ENCODE measurements at regions not wholly inside any gene's neighbourhood (a gene's known extent, or its start where the extent isn't known, plus 50 kb on each side); places are given as distances from the start of the nearest gene placed in this dataset.
"Not testable (repeated sequence)": the region's sequence is repeated elsewhere in the genome, so short reads cannot be mapped to it uniquely, and the experiment has no call there.

- DNase-seq = no peak
Observed at GRCh38 chr5:17895288-17896033, 261.2 kb downstream of the TAF11L14 start.

GRCh38 chr5:17896605-17897004, 262.3 kb downstream of the TAF11L14 start:
- no peak for DNase-seq

- no peak for DNase-seq
Observed at GRCh38 chr5:17897776-17898175, 263.5 kb downstream of the TAF11L14 start.

GRCh38 chr5:17898766-17899165, 264.5 kb downstream of the TAF11L14 start:
- DNase-seq = no peak

DNA sequence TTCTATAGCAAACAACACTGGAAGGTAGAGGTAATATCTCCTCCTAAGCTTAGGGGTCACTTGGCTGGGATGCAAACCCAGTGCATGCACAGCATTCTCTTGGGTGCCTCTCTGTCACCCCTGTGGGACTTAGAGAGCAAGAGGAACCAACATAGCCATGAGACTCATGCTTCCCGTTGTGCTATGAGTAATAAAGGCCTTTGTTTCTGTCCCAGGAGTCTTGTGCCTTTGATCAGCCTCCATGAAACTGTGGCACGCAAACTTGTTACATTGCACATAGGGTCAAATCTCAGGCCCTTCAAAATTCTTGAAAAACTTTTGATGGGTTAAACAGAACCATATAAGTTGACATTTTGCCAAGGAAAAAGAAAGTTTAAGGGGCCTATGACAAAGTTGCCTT, 272.8 kb downstream of the TAF11L14 start:
- no peak for DNase-seq

DNA sequence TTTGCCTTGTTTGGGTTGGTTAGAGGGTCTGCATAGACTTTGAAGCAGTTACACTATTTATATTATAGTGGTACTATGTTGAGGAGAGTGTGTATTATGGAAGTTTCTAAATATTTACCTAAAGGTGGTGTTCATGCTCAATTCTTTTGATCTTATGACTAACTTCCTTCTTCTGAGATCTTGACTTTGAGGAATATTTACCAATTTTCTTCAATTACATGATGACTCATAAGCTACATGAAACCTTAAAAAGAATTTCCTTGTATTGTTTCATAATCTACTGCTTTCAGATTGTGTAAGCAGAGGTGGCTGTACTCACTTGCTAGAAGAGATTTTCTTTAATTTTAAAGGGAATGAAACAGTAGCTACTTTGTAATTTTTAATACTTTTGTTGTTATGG, 276.1 kb downstream of the TAF11L14 start:
- no peak for DNase-seq

DNA sequence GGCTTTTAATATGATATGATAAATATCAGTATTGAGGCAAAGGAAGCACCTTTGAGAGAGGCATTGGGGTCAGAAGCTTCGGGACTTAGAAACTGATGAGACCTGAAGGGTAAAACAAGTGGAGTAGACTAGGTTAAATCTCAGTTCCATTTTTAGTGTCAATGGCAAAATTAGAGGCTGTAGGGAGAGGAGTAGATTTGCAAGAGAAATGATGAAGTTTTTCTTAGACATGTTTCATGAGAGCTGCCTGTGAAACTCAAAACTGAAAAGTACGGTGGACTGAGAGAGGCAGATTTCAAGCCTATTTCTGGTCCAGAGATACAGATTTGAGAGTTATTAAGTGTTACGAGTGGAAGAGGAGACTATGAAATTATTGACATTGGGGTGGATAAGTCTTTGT, 278.5 kb downstream of the TAF11L14 start:
- DNase-seq = no peak

GRCh38 chr5:17916446-17916845, 282.2 kb downstream of the TAF11L14 start:
- DNase-seq = no peak

DNA sequence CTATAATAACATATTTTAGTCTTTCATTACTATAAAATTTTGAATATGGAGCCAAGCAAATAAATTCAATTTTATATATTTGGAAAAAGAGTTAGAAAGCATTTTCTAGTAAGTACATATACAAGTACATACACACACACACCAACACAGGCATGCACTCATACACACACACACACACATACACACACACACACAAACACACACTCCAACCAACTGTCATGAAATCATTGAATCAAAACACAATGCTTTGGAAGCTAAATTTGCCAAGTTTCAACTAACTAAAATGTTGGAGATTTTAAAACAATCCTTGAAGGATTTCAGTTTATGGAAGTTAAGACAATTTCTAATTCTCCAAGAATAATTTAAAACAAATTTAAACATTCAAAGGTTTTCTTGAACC, 283.2 kb downstream of the TAF11L14 start:
- no peak for DNase-seq

GRCh38 chr5:17918373-17919104, 284.3 kb downstream of the TAF11L14 start:
- DNase-seq = no peak

DNA sequence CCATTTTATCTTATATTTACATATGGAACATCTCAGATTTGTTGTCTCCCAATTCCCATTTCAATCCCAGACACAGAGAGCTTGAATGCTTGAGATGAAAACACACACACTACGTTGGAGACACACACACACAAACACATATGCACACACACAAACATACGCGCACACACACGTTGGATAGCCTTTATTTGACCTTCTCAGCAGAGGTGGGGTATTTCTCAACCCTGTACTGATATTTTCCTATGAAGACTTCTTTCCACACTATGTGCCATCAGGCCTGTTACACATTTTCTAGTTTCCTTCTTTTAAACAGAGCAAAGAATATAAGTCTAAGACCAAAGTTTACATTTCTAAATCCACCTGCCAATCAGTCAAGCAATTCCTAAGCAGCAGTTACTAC, 291.0 kb downstream of the TAF11L14 start:
- DNase-seq = no peak

DNA sequence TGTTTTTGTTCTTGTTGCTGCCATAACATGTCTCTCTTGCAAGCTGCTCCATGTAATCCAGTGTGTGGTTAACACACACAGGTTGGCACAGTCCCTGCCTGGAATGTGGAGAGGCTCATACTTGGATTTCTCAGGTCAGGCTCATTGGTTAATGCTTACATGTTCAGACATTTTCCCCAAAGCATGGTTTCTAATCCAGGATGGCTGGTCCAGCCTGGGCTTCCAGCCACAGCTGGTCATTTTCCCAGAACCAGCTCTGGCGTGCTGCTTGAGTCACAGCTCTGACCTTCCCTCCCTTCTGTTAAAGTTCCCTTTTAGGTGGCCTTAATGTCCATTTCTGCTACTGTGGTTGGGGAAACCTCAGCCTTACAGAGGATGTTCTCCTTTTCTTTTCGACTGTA, 294.3 kb downstream of the TAF11L14 start:
- DNase-seq = no peak

DNA sequence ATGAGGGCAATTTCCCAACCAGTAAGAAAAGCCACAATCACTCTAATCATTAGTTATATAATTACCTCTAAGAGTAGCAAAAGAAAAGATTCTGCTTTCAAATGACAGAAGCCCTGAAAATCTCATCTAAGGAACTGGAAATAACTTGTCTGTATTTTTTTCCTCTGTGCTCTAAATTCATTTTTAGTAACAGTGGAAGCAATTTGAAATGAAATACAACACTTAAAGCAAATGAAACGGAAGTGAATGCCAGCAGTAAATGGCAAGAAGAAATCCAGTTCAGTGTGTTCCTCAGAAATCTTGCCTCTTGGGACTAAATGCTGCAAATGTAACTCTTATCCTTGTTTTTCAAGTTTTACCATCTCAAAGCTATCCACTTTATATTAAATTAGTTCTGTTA, 294.9 kb downstream of the TAF11L14 start:
- no peak for DNase-seq

GRCh38 chr5:17930346-17930745, 296.1 kb downstream of the TAF11L14 start:
- no peak for DNase-seq

DNA sequence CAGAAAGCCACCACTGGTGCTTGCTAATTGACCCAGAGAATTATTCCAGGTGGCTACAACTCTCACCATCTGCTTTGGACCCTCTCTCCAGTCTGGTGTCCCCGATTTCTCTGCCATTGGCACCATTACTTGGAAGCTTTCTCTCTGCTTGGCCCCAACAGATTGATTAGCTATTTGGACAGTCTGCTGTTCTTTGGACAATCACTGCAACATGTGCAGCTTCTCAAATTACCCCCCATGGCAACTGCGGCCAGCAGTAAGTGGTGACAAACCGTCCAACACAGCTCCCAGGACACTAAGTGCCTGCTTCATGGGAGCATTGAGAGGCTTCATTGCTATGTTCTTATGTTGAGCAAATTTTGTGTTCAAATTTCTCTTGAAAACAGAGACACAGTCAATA, 309.8 kb downstream of the TAF11L14 start:
- no peak for DNase-seq

GRCh38 chr5:17947029-17947428, 312.8 kb downstream of the TAF11L14 start:
- no peak for DNase-seq

GRCh38 chr5:17951392-17952169, 317.3 kb downstream of the TAF11L14 start:
- no peak for DNase-seq

DNA sequence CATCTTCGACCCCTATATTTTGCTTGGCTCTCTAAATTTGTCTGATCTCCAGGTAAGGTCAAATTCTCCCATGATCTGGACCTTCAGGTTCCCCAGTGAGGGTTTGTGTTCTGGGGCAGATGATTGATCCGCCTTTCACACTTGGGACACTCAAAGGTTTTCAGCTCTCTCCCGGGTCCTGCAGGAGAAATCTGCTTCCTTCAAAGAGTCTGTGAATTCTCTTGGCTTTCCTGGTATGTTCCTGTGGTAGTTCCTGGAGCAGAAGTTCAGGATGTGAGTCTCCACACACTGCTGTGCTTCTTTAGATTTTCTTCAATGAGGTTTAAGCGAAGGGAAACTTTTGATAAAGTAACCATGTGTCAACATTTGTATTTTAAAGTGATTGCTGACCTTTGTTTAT, 318.0 kb downstream of the TAF11L14 start:
- no peak for DNase-seq

DNA sequence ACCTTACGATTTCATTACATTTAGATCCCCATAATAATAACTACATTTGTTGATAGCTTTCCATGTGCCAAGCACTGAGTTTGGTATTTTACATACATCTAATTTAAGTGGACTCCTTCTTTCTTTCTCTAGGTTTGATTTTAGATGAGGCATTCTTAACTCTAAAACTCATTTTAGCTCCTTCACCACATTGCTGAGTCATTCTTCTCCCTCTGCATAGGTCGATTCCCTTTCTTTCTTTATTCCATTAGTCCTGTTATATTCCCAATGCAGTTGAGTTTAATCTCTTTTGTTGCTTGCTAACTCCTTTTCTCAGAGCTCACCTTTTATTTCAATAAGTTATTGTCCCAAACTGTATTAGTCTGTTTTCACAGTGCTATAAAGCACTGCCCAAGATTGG, 329.8 kb downstream of the TAF11L14 start:
- DNase-seq = no peak

- no peak for DNase-seq
Observed at GRCh38 chr5:17966640-17967402, 332.6 kb downstream of the TAF11L14 start.

DNA sequence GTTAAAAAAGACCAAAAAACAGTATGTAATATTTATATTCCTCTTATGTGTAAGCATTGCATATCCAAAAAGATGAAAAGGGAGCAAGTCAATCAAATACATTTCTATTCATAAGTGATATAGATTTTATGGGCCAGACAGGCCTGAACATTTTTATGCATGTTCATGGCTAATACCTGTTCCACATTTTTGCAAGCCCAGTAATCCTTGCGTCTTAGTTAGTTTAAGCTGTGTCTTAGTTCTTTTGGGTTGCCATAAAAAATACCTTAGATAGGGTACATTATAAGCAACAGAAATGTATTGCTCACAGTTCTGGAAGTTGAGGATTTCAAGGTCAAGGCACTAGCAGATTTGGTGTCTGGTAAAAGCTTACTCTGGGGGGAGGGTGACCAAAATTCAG, 342.1 kb downstream of the TAF11L14 start:
- no peak for DNase-seq

DNA sequence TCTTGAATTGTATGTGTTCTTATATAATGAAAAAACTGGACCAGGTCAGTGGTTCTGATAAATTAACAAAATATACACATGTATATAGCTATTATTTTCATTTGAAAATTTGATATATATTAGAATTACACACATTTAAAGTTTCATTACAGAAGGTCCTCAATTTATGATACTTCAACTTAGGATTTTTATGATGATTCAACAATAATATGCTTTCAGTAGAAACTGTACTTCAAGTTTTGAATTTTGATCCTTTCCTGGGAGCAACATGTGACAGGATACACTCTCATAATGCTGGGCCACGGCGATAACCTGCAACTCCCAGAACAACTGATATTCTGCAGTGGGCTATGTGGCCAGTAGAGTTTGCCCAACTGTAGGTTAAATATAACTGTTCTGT, 344.7 kb downstream of the TAF11L14 start:
- DNase-seq = no peak

GRCh38 chr5:17982626-17983025, 348.4 kb downstream of the TAF11L14 start:
- not testable (repeated sequence) for DNase-seq
